DOHH2 (cell line): ENCODE measurements at regions not wholly inside any gene's neighbourhood (a gene's known extent, or its start where the extent isn't known, plus 50 kb on each side); places are given as distances from the start of the nearest gene placed in this dataset.

ENCODE experiments used
- H3F3A ChIP-seq: fragments of 200-600 bp; sonication (generic), shearing (Covaris generic); 2 replicates; pipeline ENCODE4 v1.6.0; 2016; ENCODE audit warnings: antibody characterized with exemption, mild to moderate bottlenecking; ENCODE audit not compliant: control insufficient read depth, insufficient read depth
- H3K27ac ChIP-seq: fragments of 200-600 bp; sonication (generic); 2 replicates; pipeline ENCODE4 v1.5.1; 2014; ENCODE audit warnings: low read depth, mild to moderate bottlenecking, low read length, moderate library complexity
- H3K27me3 ChIP-seq: fragments of 200-600 bp; sonication (generic); 2 replicates; pipeline ENCODE4 v1.6.1; 2014; ENCODE audit warnings: mild to moderate bottlenecking, low read length, mixed read lengths; ENCODE audit not compliant: control insufficient read depth
- H3K36me3 ChIP-seq: fragments of 200-600 bp; sonication (generic); 2 replicates; pipeline ENCODE4 v1.6.1; 2014; ENCODE audit warnings: mild to moderate bottlenecking, low read length, moderate library complexity, mixed read lengths; ENCODE audit not compliant: control insufficient read depth
- H3K4me1 ChIP-seq: fragments of 200-600 bp; sonication (generic); 2 replicates; pipeline ENCODE4 v1.6.1; 2014; ENCODE audit warnings: mild to moderate bottlenecking, low read length, mixed read lengths; ENCODE audit not compliant: control insufficient read depth
- H3K4me2 ChIP-seq: fragments of 200-600 bp; sonication (generic); 2 replicates; pipeline ENCODE4 v1.6.0; 2014; ENCODE audit warnings: mild to moderate bottlenecking, low read length, moderate library complexity
- H3K4me3 ChIP-seq: fragments of 200-600 bp; sonication (generic); 2 replicates; pipeline ENCODE4 v1.5.1; 2014; ENCODE audit warnings: mild to moderate bottlenecking, low read length, mixed read lengths
- H3K79me2 ChIP-seq: fragments of 200-600 bp; sonication (generic); 2 replicates; pipeline ENCODE4 v1.6.1; 2014; ENCODE audit warnings: mild to moderate bottlenecking, low read length, mixed read lengths; ENCODE audit not compliant: control insufficient read depth
- H3K9me2 ChIP-seq: fragments of 200-600 bp; sonication (generic); replicated peaks from 2 replicates; pipeline ENCODE4 v1.6.1; 2014; ENCODE audit warnings: mild to moderate bottlenecking, low read length, mixed read lengths; ENCODE audit not compliant: control insufficient read depth
- H3K9me3 ChIP-seq: fragments of 200-600 bp; sonication (generic); 2 replicates; pipeline ENCODE4 v1.6.1; 2014; ENCODE audit warnings: antibody characterized with exemption, low read length, mixed read lengths; ENCODE audit not compliant: control insufficient read depth, insufficient read depth
- H4K20me1 ChIP-seq: fragments of 200-600 bp; sonication (generic); 2 replicates; pipeline ENCODE4 v1.6.0; 2014; ENCODE audit warnings: low read depth, mild to moderate bottlenecking, antibody characterized with exemption, low read length, moderate library complexity; ENCODE audit not compliant: control insufficient read depth, insufficient read depth
- CTCF ChIP-seq: fragments of 200-600 bp; sonication (generic); IDR thresholded peaks from one replicate; pipeline ENCODE4 v1.5.1; 2014; ENCODE audit warnings: antibody characterized with exemption, mild to moderate bottlenecking, low read depth, low read length; ENCODE audit not compliant: poor library complexity, severe bottlenecking
- EZH2phosphoT487 ChIP-seq: fragments of 200-600 bp; sonication (generic); IDR thresholded peaks from 2 replicates; pipeline ENCODE4 v1.6.1; 2017; ENCODE audit warnings: borderline replicate concordance, mild to moderate bottlenecking, antibody characterized with exemption, low read length, moderate library complexity, mixed read lengths

GRCh38 chr13:76798037-76798436, 88.2 kb downstream of the KCTD12 start:
- H3K9me2 ChIP-seq: no peaks in the 10 kb centered on the region
- TF ChIP-seq CTCF (no peak), EZH2phosphoT487 (no peak)
- no peaks in the 10 kb centered on the region; the same call in 1 of the 2 replicates for H3K27me3 ChIP-seq

GRCh38 chr13:76797361-76797760, 88.8 kb downstream of the KCTD12 start:
- Histone ChIP-seq H3K4me2 (no peak overlapping the region), H3K36me3 (no peaks in the 10 kb centered on the region), H3K4me3 (no peak overlapping the region), H3K9me2 (no peaks in the 10 kb centered on the region), H3K9me3 (no peaks in the 10 kb centered on the region), H3F3A (no peaks in the 10 kb centered on the region), H3K27me3 (no peaks in the 10 kb centered on the region; the same call in 1 of the 2 replicates), H4K20me1 (no peaks in the 10 kb centered on the region), H3K79me2 (no peaks in the 10 kb centered on the region), H3K27ac (no peak overlapping the region), H3K4me1 (no peaks in the 10 kb centered on the region)
- TF ChIP-seq EZH2phosphoT487 (no peak), CTCF (no peak)

More at GRCh38 chr13:76798037-76798436, 88.2 kb downstream of the KCTD12 start:
- Histone ChIP-seq H3K9me3 (no peaks in the 10 kb centered on the region), H4K20me1 (no peaks in the 10 kb centered on the region), H3F3A (no peaks in the 10 kb centered on the region), H3K4me1 (no peaks in the 10 kb centered on the region), H3K36me3 (no peaks in the 10 kb centered on the region), H3K79me2 (no peaks in the 10 kb centered on the region), H3K4me2 (no peak overlapping the region), H3K4me3 (no peak overlapping the region), H3K27ac (no peak overlapping the region)

- Histone ChIP-seq H4K20me1 (no peaks in the 10 kb centered on the region), H3K36me3 (no peaks in the 10 kb centered on the region), H3F3A (no peaks in the 10 kb centered on the region), H3K79me2 (no peaks in the 10 kb centered on the region), H3K9me2 (no peaks in the 10 kb centered on the region), H3K4me1 (no peaks in the 10 kb centered on the region), H3K4me3 (no peak overlapping the region), H3K4me2 (no peak overlapping the region), H3K27me3 (no peaks in the 10 kb centered on the region; the same call in 1 of the 2 replicates), H3K27ac (no peak overlapping the region), H3K9me3 (no peaks in the 10 kb centered on the region)
- TF ChIP-seq CTCF (no peak), EZH2phosphoT487 (no peak)
These were observed 89.4 kb downstream of the KCTD12 start for GRCh38 chr13:76796851-76797250.
